Daoy (cell line): ENCODE measurements at regions not wholly inside any gene's neighbourhood (a gene's known extent, or its start where the extent isn't known, plus 50 kb on each side); places are given as distances from the start of the nearest gene placed in this dataset.
"Not testable (repeated sequence)": the region's sequence is repeated elsewhere in the genome, so short reads cannot be mapped to it uniquely, and the experiment has no call there.

Source experiments
- DNase-seq: peaks from one replicate; pipeline ENCODE4 v3.0.0-alpha.2; 2015; ENCODE audit warnings: low read depth

DNA sequence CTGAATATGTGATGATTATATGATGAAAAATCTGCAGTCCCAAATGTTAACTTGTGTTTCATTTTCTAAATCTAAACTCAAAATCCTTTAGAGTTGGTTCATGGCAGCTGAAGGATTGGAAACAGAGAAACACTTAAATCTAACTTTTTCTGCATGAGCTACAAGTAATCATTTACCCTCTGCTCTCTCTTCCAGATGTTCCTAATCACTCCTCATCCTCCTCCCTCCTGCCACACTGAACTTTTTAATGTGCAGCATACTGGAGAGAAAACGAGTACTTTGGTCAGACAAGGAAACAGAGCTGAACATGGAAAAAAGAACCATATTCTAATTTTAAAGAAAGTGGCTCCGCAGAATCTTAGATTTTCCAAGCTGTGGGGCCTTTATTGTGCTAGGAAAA, 321.2 kb upstream of the COL8A1 start:
- no peak for DNase-seq

- DNase-seq: no peak
These were observed 322.5 kb upstream of the COL8A1 start for GRCh38 chr3:99315896-99316295.

DNA sequence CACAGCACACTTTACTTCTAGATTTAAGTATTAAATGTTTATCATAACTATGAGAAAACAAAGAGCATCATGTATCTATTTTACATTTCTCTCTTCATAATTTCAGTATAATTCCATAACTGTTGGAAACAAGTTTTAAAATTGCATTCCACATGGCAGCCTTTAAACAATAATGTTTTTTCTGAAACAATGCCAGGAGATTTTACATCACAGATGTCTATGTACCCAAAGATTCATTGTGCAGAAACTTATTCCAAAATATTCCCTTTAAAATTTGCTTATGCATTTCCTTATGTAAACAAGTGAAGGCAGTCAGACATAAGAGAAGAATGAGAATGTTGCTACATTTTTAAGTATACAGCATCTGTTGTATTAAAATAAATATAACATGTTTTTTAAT, 324.9 kb upstream of the COL8A1 start:
- no peak for DNase-seq

- no peak for DNase-seq
These were observed 339.7 kb upstream of the COL8A1 start for GRCh38 chr3:99298661-99299060.

- no peak for DNase-seq
These were observed 342.6 kb upstream of the COL8A1 start for GRCh38 chr3:99295836-99296235.

GRCh38 chr3:99294092-99294491, 344.3 kb upstream of the COL8A1 start:
- not testable (repeated sequence) for DNase-seq

DNA sequence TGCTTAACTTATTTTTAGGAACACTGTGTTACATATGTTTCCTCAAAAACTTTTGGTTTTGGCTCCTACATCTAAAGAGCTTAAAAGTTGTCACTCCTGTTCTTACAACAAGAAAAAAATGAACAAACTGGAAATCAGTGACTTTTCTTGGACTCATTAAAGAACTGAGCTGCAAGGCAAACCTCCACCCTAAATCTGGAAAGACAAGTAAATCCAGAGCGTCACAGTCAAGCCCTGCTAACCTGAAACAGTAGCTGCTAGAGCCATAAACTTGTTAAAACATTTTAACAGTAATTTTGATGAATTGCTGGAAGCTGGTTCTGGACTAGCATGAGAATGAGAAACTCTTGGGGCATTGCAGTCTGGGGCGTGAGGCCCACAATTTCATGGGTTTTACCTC, 350.5 kb upstream of the COL8A1 start:
- no peak for DNase-seq

DNA sequence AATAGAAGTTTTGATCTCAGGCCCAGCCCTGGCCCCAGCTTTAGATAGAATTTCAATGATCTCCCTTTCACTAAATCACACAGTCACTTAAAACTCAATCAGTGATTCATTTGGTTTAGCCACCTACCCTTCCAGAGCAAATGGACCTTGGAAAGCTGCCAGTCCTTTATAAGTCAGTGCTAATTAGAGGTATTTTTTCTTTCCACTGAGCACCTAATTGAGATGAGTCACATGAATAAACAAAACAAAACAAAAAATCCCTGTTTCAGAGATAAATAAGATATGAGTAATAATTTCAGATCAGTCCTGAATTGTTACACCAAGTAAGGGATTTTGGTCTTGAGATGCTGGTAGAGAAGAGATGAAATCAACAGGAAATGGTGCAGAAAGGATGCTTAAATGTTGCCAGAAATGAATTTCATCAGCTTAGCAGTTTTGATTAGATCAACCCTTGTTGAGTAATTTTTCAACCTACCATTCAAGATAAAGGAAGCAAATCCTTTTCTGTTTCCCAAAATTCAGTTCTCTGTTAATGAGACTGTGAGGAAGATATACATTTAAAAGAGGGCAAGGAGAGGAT, 352.0 kb upstream of the COL8A1 start:
- peak; percentile 3 for DNase-seq

DNA sequence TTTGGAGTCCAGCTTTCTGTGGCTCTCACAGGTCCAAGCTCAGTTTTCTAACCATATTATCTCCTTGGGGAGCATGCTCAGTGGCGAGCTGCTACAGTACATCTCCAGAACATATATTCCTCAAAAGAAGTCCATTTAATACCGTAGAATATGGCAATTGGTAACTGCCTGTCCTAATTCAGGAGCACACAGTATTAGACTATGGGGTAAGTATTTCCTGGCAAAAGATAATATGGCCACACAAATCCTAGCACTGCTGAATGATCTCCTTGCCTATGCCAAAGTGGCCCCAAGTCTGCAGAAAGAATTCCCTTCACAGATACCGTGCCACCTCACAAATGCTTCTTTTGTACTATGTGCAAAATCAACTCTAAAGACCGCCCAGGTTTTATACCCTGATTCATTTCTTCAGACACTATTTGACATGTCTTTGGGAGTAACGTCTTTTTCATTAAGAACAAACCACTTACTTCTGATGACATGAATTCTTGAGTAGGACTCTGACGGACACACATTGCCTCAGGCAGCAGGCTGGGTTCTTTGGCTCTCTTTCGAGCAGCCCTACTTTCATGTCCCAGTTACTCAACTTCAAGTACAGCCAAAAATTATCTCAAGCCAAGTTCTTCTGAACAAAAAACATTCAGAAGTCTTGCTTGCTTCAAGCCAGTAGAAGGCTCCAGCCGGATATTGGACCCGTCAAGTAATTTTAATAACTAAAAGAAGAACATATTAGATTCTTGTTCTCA, 368.3 kb upstream of the DCBLD2 start:
- DNase-seq: no peak

DNA sequence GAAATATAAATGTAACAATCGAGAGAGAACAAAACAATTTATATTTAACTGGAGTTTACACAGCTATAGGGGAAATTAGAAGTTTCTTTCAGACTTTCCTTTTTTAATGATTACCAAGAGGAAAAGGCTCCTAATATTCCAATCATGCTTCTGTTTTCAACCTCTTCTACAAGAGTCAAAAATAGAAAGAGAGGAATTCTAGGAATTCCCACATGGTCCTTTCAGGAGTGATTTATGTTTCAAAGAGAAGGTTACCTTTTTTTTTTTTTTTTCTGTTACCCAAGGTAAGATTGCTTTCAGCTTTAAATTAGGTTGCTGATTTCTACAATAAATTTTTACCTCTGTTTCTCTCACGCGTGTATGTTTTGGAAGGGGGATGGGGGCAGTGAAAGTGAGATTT, 355.3 kb upstream of the DCBLD2 start:
- no peak for DNase-seq

- no peak for DNase-seq
These were observed 352.5 kb upstream of the DCBLD2 start for GRCh38 chr3:99253963-99254355.

- DNase-seq: no peak
These were observed 349.4 kb upstream of the DCBLD2 start for GRCh38 chr3:99250821-99251355.

DNA sequence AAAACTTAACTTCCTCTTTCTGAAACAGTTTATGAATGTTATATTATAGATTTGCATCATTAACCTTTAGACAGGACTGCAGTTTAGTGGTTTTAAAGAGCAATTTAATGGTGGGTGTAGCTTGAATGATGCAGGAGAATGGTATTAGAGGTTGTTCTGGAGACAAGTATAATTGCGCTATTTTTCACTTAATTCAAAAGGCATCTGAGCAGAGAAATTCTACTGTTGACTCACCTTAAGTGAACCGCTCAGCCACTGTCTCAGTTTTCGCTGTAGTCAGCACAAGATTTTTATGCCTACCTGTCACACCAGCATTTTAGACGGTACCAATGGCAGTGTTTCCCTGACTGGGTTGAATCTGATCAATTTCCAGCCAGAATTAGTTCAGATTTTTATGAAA, 348.8 kb upstream of the DCBLD2 start:
- DNase-seq: no peak

GRCh38 chr3:99249627-99250026, 348.1 kb upstream of the DCBLD2 start:
- peak; percentile 10 for DNase-seq

DNA sequence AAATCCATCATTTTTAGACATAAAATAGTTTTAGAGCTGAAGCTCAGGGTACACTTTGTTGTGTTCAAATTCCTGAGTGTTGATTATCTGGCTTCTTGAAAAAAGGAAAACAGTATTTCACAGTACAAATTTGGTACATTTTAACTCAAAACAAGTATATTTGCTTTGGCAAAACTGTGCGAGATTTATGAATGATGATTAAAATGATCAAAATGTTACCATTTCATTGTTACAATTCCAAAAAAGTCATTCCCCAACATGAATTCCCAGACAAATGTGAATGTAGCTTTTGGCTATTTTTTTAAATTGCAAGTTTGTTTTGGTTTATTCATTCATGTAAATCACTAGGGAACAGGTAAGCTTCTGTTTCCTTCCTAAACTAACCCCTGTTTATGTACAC, 347.4 kb upstream of the DCBLD2 start:
- DNase-seq: no peak

DNA sequence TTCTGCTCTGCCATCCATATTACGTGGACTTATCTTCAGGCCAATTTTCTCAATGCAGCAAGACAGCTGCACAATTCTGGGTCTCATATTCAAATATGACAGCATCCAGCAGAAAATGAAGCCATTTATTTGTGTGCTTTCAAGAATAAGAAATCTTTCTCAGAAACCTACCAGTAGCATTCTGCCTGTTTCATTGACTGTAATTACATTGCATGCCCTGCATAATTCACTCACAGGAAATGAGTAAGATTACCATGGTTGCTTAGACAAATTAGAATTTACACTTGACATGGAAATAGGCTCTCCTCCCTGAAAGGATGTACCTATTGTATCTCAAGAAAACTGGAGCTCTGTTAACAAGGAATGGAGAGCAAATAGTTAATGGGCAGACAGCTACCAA, 346.6 kb upstream of the DCBLD2 start:
- no peak for DNase-seq

DNA sequence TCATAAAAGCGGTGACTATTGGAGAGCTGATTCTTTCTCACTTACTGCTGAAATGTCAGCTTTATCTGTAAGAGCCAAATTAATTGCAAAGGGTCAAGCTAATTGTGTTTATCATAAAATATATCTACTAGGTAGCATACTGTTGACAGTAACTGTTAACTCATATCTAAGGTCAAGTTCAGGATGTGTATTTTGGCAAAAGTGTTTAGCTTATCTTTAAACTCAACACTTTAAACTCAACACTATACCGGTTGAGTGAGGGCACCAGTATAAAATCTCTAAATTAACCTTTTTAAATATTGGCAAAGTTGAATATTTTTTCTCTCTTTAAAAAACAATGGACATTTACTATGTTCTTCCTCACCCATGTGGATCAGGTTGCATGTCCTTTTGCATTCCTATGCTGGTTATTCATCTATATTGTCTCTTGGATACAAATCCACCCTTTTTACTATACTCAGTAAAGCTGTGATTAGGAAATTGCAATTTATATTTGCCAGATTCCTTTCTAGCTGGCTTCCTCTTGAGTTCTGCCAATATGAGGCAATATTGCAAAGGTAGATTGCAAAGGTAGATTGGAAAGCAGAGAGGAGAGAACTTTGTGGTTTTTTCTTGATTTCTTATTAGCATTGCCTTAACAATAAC, 344.6 kb upstream of the DCBLD2 start:
- DNase-seq: no peak

DNA sequence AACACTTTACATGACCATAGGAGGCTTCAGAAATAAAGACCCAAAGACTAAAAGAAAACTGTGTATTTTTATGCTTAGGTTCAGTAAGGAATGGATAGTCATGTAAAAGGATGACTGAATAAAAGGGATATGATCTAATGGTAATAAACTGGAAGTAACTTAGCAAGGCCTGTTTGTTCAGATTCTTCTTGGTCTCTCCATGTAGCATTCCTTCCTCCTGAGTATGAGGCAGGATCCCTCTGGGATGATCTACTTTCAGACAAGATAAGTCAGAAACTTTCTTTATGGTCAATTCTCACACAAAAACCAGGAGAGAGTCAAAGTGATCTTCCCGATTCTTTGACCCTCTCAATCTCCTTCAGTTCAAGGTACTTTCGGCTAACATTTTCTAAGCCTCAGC, 340.8 kb upstream of the DCBLD2 start:
- DNase-seq: no peak

GRCh38 chr3:99240700-99241099, 339.2 kb upstream of the DCBLD2 start:
- DNase-seq: no peak

GRCh38 chr3:99236576-99236975, 335.1 kb upstream of the DCBLD2 start:
- DNase-seq: no peak

- no peak for DNase-seq
These were observed 331.2 kb upstream of the DCBLD2 start for GRCh38 chr3:99232696-99233095.

DNA sequence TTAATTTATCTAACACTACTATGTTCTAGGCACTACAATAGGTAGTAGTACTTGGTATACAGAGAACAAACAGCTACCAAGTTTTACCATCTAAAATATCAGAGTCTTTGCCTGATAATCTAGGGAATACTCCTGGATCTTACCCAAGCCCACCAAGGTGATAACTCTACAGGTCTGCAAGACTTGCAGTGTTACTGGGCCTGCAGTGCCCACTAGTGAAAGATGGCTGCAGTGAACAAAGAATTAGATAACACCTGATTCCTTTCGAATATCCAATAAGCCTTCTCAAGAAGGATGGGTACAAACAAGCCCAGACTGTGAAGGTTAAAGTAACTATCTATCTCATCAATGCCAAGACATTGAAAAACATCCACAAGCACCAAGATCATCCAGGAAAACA, 317.0 kb upstream of the DCBLD2 start:
- DNase-seq: no peak

- DNase-seq: no peak
These were observed 311.5 kb upstream of the DCBLD2 start for GRCh38 chr3:99212969-99213368.
